GM18498 (cell line): ENCODE measurements at regions not wholly inside any gene's neighbourhood (a gene's known extent, or its start where the extent isn't known, plus 50 kb on each side); places are given as distances from the start of the nearest gene placed in this dataset.

Source experiments
- ATAC-seq: cut with Tn5 transposase; IDR thresholded peaks from one replicate; pipeline ENCODE4 v1.9.1; 2021; ENCODE audit warnings: mild to moderate bottlenecking, moderate library complexity; ENCODE audit not compliant: unreplicated experiment

DNA sequence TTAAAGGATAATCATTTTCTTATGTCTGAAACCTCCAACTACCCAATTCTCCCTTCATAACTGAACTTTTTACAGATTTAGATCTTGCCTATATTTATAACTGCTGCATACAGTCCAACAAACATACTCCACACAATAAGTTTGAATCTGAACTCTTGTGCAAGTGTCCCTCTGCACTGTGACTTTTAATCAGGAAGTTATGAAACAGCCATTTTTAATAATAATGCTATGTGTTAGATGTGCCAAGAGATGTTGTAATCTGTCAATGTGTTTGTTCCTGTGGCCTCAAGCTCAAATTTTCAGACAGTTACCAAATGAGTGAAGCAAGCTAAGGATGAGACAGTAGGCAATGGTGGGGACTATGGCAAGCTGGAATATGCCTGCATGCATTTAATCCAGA lies 57.6 kb upstream of the MTAP start:
- ATAC-seq: no peak

DNA sequence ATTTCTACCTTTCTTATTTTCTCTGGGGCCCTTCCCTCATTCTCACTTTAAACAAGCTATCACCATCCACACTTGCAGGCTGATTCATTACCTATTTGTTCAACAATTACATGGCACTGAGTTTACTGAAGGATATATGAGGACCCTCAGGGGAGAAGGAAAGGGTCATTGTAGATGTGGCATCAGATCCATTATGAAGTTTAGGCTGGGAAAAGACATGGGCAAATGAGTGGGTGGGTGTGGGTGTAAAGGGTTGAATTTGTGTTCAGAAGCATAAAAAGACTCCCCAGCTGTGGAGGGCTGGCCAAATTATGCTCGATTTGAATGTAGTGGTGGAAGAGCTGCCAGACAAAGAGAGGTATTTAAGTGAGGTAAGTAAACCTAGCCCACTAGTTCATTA lies 55.9 kb upstream of the MTAP start:
- no peak for ATAC-seq

DNA sequence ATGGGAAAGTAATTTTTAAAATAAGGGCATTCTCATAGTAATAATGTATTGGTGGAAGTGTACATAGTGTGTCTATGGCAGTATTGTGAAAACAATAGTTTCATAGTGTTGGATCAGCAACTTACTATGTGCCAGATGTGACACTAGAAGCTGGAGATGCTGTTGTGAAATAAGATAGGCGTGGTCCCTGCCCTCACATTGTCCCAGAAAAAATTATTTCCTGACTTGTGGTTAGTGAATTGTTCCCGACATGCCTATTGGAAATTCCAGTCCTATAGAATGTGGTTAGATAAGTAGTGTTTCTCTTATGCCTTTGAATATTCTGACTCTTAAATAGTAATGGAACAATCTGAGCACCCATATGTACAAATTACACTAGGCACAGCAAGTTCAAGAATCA lies 55.3 kb upstream of the MTAP start:
- no peak for ATAC-seq

DNA sequence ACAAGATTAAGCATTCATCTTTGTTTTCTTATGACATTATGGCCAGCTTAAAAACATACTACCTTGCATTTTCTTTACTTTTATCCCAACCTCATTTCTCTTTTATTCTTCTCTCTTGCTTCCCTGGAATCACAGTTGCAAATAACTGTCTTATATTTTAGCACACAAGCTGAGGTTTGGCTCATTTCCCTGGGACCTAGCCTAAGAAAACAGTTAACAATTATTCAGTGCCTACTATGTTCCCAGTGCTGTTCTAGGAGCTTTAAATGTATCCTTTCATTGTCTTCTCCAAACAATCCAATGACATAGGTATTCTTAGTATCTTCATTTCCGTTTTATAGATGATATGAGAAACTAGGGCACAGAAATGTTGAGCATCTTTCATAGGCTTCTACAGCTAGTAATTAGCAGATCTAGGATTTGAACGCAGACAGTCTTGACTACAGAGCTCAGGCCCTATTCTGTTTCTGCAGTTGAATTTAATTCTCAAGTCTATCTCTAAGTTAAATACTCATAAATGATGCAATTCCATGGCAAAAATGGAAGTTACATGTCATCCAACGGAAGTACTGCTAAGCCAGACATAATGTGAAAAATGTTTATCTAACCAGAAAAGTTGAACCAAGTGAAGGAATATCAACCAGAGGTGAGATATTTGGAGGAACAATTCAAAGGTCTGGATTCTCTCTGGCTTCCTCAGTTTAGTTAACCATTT lies 52.3 kb upstream of the MTAP start:
- ATAC-seq: no peak

DNA sequence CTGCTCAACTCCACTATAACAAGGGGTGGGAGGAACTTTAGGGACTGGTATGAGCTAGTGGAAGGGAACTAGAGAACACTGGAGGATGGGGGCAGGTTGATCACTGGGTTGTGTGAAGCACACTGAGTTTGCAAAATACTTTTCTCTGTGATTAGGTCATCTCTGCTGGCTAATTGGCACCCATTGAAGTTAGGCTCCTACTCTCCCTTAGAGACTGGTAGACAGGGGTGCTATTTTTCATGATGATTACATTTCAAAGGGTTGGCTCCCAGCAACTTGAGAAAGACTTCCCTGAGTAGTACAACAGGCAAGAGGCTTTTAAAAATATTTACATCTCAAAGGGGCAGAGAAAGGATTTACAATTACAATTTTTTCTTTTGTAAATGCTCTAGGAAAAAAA lies 50.4 kb upstream of the MTAP start:
- no peak for ATAC-seq
